Bronchial epithelial cell (primary cell): ENCODE measurements at regions not wholly inside any gene's neighbourhood (a gene's known extent, or its start where the extent isn't known, plus 50 kb on each side); places are given as distances from the start of the nearest gene placed in this dataset.

Source experiments
- DNase-seq: peaks from one replicate; pipeline ENCODE4 v3.0.0-alpha.2; 2010; ENCODE audit warnings: low read depth
- FAIRE-seq: peaks from 2 replicates; lab custom pipeline; 2011; peaks lifted over from hg19 to GRCh38; lab: Jason Lieb, UNC
- H3K27me3 ChIP-seq: 2 replicates; pipeline ENCODE4 v1.5.1; 2011; ENCODE audit warnings: low read length; ENCODE audit not compliant: control insufficient read depth, insufficient read depth
- H3K36me3 ChIP-seq: 2 replicates; pipeline ENCODE4 v1.5.1; 2011; ENCODE audit warnings: low read length; ENCODE audit not compliant: control insufficient read depth, insufficient read depth
- H3K4me3 ChIP-seq: 2 replicates; pipeline ENCODE4 v1.5.1; 2011; ENCODE audit warnings: mild to moderate bottlenecking, low read depth, low read length, control low read depth
- CTCF ChIP-seq: IDR thresholded peaks from 2 replicates; pipeline ENCODE4 v1.5.1; 2011; ENCODE audit warnings: mild to moderate bottlenecking, moderate library complexity, low read length, control low read depth, inconsistent platforms; ENCODE audit not compliant: insufficient read depth, severe bottlenecking

- FAIRE-seq (no peak), DNase-seq (peak; percentile 62)
- no peaks in the 10 kb centered on the region for H3K36me3 ChIP-seq
- peaks cover 2% of the 10 kb centered on the region for H3K27me3 ChIP-seq
- TF ChIP-seq CTCF, result no peak
- H3K4me3 ChIP-seq, result no peak overlapping the region
Measured at GRCh38 chr15:57849317-57849716, 142.8 kb downstream of the POLR2M start.

DNA sequence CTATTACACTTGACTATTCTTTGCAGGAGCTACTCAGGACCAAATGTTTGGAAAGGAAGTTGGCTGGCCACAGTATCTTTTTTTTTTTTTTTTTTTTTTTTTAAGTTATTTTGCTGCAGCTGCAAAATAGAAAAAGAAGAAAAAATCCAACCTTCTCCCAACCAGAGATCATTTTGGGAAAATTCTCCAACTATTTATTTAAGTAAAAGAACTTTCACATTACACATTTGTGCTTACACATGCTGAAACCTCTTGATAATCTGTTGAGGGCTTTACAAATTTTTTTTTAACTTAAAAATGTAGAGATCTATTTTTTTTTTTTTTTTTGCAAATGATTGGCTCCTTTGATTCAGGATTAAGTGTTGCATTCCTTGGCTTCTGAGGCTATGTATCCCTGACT, 148.0 kb downstream of the POLR2M start:
- Histone ChIP-seq H3K27me3 (peaks cover 4% of the 10 kb centered on the region), H3K36me3 (no peaks in the 10 kb centered on the region)
- DNase-seq, result no peak

GRCh38 chr15:57857871-57858270, 151.4 kb downstream of the POLR2M start:
- DNase-seq, result no peak
- Histone ChIP-seq H3K4me3 (no peak overlapping the region), H3K36me3 (no peaks in the 10 kb centered on the region), H3K27me3 (peaks cover 2% of the 10 kb centered on the region)
- FAIRE-seq, result no peak
- no peak for TF ChIP-seq CTCF

More for the DNA sequence above, 148.0 kb downstream of the POLR2M start:
- no peak for TF ChIP-seq CTCF
- H3K4me3 ChIP-seq, result no peak overlapping the region
- FAIRE-seq, result no peak

DNA sequence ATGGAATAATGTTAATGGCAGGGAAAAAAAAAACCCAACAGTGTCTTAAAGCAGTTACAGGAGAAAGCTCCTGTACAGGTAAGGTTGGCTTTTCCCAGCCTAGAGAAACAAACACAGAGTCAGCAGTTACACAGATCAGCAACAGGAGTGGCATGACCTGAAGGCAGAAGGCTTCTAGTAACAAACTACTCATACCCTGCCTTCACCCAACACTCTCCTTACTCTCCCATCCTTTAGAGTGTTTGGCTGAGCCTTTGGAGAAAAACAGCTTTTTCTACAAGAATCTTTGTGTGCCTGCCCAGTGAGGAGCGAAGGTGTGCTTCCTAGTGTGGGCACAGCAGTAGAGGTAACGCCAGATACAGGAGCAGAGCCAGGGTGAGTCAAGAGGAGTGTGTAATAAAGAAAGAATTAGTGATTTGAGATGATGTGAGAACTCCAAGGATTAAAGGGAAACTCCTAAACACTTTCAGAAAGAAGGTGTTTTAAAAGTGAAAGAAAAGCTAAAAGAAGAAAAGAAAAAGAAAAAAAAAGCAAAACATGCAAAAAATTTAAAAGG, 152.7 kb downstream of the POLR2M start:
- FAIRE-seq, result no peak
- no peaks in the 10 kb centered on the region for H3K36me3 ChIP-seq
- DNase-seq, result peak; percentile 35

GRCh38 chr15:57861034-57861638, 154.6 kb downstream of the POLR2M start:
- Histone ChIP-seq H3K27me3 (peaks cover 2% of the 10 kb centered on the region), H3K4me3 (no peak overlapping the region), H3K36me3 (no peaks in the 10 kb centered on the region)
- peak; percentile 65 for TF ChIP-seq CTCF
- peak; percentile 65 for DNase-seq
- no peak for FAIRE-seq

More for the DNA sequence above, 152.7 kb downstream of the POLR2M start:
- Histone ChIP-seq H3K27me3 (peaks cover 2% of the 10 kb centered on the region), H3K4me3 (no peak overlapping the region)
- no peak for TF ChIP-seq CTCF
